ENCODE measurements at regions not wholly inside any gene's neighbourhood (a gene's known extent, or its start where the extent isn't known, plus 50 kb on each side); places are given as distances from the start of the nearest gene placed in this dataset.
"Not testable (repeated sequence)": the region's sequence is repeated elsewhere in the genome, so short reads cannot be mapped to it uniquely, and the experiment has no call there.

DNA sequence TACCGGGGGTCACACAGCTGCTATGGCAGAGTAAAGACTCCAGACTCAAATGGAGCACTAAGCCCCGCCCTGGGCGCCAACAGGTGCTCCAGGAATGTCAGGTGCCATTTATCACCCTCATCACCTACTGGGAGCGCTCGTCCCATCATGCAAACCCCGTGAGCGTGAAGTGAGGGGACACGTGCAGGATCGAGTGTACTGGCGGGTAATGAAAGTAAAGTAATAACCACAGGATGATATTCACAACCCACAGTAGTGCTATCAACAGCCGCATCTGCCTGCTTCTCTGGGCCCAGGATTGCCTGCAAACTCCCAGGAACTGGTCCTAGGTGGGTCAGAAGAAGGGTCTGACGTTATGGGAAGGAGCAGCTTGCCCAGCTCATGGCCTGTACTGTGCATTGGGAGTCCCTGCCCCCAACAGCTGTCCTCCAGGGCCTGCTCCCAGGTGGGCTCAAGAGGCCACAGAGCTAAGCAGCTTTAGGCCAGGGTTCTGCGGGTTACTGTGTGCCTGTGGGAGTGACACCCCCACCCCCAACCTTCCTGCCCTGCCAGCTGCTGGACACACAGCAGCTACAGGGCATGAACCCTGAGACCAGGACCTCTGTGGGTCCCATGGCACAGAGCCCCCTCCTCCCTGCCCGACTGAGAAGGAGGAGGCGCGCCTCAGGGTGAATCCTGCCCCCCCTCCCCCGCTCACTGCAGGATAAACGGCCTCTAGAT lies 120.5 kb upstream of the SULF2 start:
- TF ChIP-seq SPI1 (IDR thresholded peaks at IDR 0.05; ENCODE audit: low read depth, low read length) = no peak
- no peak for TF ChIP-seq TAF1 (IDR thresholded peaks at IDR 0.05; ENCODE audit: low read depth, low read length)
- no peak for TF ChIP-seq PAX5 (IDR thresholded peaks at IDR 0.05; ENCODE audit: insufficient read depth, low read length, severe bottlenecking)
- no peak for TF ChIP-seq POLR2AphosphoS5 (IDR thresholded peaks at IDR 0.05; ENCODE audit: low read depth, low read length)
- no peak for TF ChIP-seq POLR2A (IDR thresholded peaks at IDR 0.05; ENCODE audit: low read depth, low read length)
- TF ChIP-seq POU2F2 (IDR thresholded peaks at IDR 0.05; ENCODE audit: low read depth, low read length) = no peak
- no peak for FAIRE-seq
- no peak for DNase-seq (ENCODE audit: insufficient read length, low spot score)

GRCh38 chr20:47903009-47903408 lies 117.7 kb upstream of the SULF2 start:
- FAIRE-seq = peak; percentile 13
- DNase-seq (ENCODE audit: insufficient read length, low spot score) = not testable (repeated sequence)

GRCh38 chr20:47899313-47899712 lies 114.0 kb upstream of the SULF2 start:
- DNase-seq (ENCODE audit: insufficient read length, low spot score); FAIRE-seq: not testable (repeated sequence)

DNA sequence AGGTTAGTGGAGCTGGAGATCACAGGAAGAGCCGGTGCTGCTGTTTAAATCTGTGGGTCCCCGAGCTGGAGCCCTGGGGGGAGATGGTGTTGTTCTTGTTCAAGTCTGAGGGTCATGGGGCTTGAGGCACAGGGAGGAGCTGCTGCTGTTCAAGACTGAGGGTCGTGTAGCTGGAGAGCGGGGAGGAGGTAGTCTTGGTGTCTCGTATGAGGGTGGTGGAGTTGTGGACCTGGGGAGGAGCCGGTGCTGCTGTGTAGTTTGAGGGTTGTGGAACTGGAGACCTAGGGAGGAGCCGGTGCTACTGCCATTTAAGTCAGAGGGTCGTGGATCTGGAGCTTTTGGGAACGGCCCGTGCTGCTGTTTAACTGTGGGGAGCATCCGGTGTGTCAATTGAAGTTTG lies 112.2 kb upstream of the SULF2 start:
- FAIRE-seq = no peak
- TF ChIP-seq PAX5 (IDR thresholded peaks at IDR 0.05; ENCODE audit: insufficient read depth, low read length, severe bottlenecking) (no peak), SPI1 (IDR thresholded peaks at IDR 0.05; ENCODE audit: low read depth, low read length) (no peak), POLR2AphosphoS5 (IDR thresholded peaks at IDR 0.05; ENCODE audit: low read depth, low read length) (no peak), TAF1 (IDR thresholded peaks at IDR 0.05; ENCODE audit: low read depth, low read length) (no peak), POU2F2 (IDR thresholded peaks at IDR 0.05; ENCODE audit: low read depth, low read length) (no peak), POLR2A (IDR thresholded peaks at IDR 0.05; ENCODE audit: low read depth, low read length) (no peak)

GRCh38 chr20:47892681-47893080 lies 107.4 kb upstream of the SULF2 start:
- DNase-seq (ENCODE audit: insufficient read length, low spot score); FAIRE-seq: not testable (repeated sequence)

More for the DNA sequence above, 112.2 kb upstream of the SULF2 start:
- no peak for DNase-seq (ENCODE audit: insufficient read length, low spot score)

DNA sequence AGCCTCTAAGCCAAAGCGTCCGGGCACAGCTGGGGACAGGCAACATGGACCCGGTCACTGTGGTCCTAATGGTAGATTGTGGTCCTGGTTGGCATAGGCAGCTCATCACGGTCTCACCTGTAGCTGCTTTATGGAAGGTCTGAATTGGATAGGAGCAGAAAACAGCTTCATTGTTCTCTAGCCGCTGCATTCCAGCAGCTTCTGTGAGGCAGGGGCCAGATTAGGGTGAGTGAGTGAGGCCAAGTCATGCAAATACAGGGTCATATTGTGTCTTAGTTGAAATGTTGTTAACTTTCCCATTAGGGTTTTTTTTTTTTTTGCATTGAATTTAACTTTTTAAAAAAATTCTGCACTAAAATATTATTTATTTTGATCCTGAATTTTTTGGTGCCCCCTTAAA lies 105.4 kb upstream of the SULF2 start:
- not testable (repeated sequence) for DNase-seq (ENCODE audit: insufficient read length, low spot score); FAIRE-seq

DNA sequence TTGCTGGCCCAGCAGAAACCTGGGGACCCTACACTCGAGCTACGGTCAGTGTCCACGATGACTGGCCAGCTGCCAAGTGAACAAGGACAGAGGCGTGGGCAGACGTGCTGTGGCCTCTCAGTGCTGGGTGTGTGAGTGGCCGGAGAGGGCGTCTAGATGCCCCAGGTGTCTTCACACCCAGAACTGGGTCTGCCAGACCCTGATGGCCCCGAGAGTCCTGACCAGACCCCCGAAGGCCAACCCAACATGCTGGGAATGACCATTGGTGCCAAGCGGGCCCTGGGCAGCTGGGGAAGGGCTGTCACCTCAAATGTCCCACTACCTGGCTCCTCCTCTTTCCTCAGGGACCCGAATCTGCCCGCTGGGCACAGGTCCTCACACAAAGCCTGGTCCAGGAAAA lies 104.5 kb upstream of the SULF2 start:
- DNase-seq (ENCODE audit: insufficient read length, low spot score); FAIRE-seq: not testable (repeated sequence)

- no peak for DNase-seq (ENCODE audit: insufficient read length, low spot score)
- TF ChIP-seq TAF1 (IDR thresholded peaks at IDR 0.05; ENCODE audit: low read depth, low read length) = no peak
- no peak for TF ChIP-seq POLR2AphosphoS5 (IDR thresholded peaks at IDR 0.05; ENCODE audit: low read depth, low read length)
- no peak for TF ChIP-seq SPI1 (IDR thresholded peaks at IDR 0.05; ENCODE audit: low read depth, low read length)
- no peak for TF ChIP-seq PAX5 (IDR thresholded peaks at IDR 0.05; ENCODE audit: insufficient read depth, low read length, severe bottlenecking)
- no peak for FAIRE-seq
Measured at GRCh38 chr20:47888351-47888750, 103.1 kb upstream of the SULF2 start.

DNA sequence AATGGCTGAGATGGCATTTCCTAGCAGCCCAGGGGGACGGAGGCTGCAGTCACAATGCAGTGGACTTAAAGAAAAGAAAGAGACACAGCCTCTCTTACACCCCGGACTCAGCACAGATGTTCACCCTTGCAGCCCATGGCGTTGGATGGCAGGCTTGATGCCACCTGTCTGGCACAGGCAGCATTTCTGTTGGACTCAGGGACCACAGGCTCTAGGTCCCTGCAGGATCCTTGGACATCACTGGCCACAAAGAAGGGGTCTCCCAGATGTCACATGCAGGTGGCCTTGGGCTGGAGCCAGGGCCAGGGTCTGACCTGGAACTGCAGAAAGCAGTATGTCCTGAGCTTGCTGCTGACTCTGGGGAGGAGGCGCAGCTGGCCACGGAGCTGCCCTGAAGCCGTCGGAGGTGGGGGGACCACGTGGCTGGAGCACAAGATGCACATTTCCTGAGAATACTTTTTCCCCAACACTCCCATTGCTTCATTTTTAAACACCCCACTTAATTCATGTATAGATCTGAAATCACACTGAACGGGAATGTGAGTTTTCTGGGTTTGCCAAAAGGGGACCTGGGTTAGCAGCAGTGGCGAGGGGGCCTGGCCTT lies 102.3 kb upstream of the SULF2 start:
- FAIRE-seq = no peak

DNA sequence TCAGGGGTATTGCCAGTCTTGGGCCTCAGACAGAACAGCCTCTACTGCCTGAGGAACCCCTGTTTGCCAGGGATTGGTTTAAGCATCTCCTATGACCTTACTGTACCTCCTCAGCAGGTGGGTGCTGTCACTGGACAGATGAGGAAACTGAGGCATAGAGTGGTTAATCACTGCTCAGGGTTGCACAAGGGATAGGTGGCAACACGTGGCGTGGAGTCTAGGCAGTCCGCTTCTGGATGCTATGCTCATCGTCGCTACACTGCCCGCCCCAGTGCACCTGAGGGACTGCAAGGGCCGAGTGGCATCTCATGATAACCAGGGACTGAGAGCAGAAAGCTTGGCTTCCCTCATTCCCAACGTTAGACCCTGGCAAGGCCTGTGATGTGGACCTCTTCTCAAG lies 101.8 kb upstream of the SULF2 start:
- FAIRE-seq (no peak), DNase-seq (ENCODE audit: insufficient read length, low spot score) (no peak)
- TF ChIP-seq POLR2AphosphoS5 (IDR thresholded peaks at IDR 0.05; ENCODE audit: low read depth, low read length) (no peak), PAX5 (IDR thresholded peaks at IDR 0.05; ENCODE audit: insufficient read depth, low read length, severe bottlenecking) (no peak), SPI1 (IDR thresholded peaks at IDR 0.05; ENCODE audit: low read depth, low read length) (no peak), TAF1 (IDR thresholded peaks at IDR 0.05; ENCODE audit: low read depth, low read length) (no peak), POLR2A (IDR thresholded peaks at IDR 0.05; ENCODE audit: low read depth, low read length) (no peak), POU2F2 (IDR thresholded peaks at IDR 0.05; ENCODE audit: low read depth, low read length) (no peak)

More for the DNA sequence above, 102.3 kb upstream of the SULF2 start:
- TF ChIP-seq TAF1 (IDR thresholded peaks at IDR 0.05; ENCODE audit: low read depth, low read length) = no peak
- no peak for TF ChIP-seq POLR2AphosphoS5 (IDR thresholded peaks at IDR 0.05; ENCODE audit: low read depth, low read length)
- TF ChIP-seq POLR2A (IDR thresholded peaks at IDR 0.05; ENCODE audit: low read depth, low read length) = no peak
- no peak for TF ChIP-seq SPI1 (IDR thresholded peaks at IDR 0.05; ENCODE audit: low read depth, low read length)
- TF ChIP-seq POU2F2 (IDR thresholded peaks at IDR 0.05; ENCODE audit: low read depth, low read length) = no peak
- no peak for TF ChIP-seq PAX5 (IDR thresholded peaks at IDR 0.05; ENCODE audit: insufficient read depth, low read length, severe bottlenecking)
- no peak for DNase-seq (ENCODE audit: insufficient read length, low spot score)

- no peak for TF ChIP-seq TAF1 (IDR thresholded peaks at IDR 0.05; ENCODE audit: low read depth, low read length)
- DNase-seq (ENCODE audit: insufficient read length, low spot score) = no peak
- no peak for FAIRE-seq
Measured at GRCh38 chr20:47886454-47887041, 101.3 kb upstream of the SULF2 start.
